ENCODE measurements at regions not wholly inside any gene's neighbourhood (a gene's known extent, or its start where the extent isn't known, plus 50 kb on each side); places are given as distances from the start of the nearest gene placed in this dataset.

GRCh38 chr7:24411226-24411625 lies 127.2 kb downstream of the NPY start:
- TF ChIP-seq CTCF (IDR thresholded peaks at IDR 0.05; ENCODE audit: insufficient read depth, low read length) = no peak
- no peak for TF ChIP-seq REST (IDR thresholded peaks at IDR 0.05; ENCODE audit: insufficient replicate concordance, low read depth)
- no peak for TF ChIP-seq POLR2AphosphoS5 (IDR thresholded peaks at IDR 0.05; ENCODE audit: low read depth)
- TF ChIP-seq GABPA (IDR thresholded peaks at IDR 0.05; ENCODE audit: low read depth) = no peak
